Right cardiac atrium (tissue), 5 donors: ENCODE measurements at regions not wholly inside any gene's neighbourhood (a gene's known extent, or its start where the extent isn't known, plus 50 kb on each side); places are given as distances from the start of the nearest gene placed in this dataset.

Experiments
- ATAC-seq, 2 donors: fragments of 200-7000 bp; cut with Tn5 transposase; one replicate each; pipeline versions ENCODE4 v1.8.0 to v1.9.1; 2020; ENCODE audit warnings: moderate library complexity in 2 of 2, mild to moderate bottlenecking in 1 of 2
- DNase-seq, 3 donors: peaks; one replicate each; pipeline ENCODE4 v3.0.0-alpha.2; 2020
- H3K27ac ChIP-seq: one replicate; pipeline ENCODE4 v1.5.1; 2013; ENCODE audit warnings: mild to moderate bottlenecking, low read length, control low read depth, moderate library complexity
- H3K27me3 ChIP-seq: one replicate; pipeline ENCODE4 v1.6.1; 2013; ENCODE audit not compliant: control insufficient read depth, insufficient read depth
- H3K4me1 ChIP-seq: one replicate; pipeline ENCODE4 v1.6.1; 2013; ENCODE audit warnings: low read length; ENCODE audit not compliant: control insufficient read depth, insufficient read depth
- H3K4me3 ChIP-seq: one replicate; pipeline ENCODE4 v1.5.1; 2013; ENCODE audit warnings: low read length, control low read depth
- H3K9me3 ChIP-seq: one replicate; pipeline ENCODE4 v1.6.1; 2013; ENCODE audit warnings: low read length; ENCODE audit not compliant: control insufficient read depth
- WGBS: extraction: QIAGEN DNeasy Blood & Tissue Kit; methylation state at CpG from one replicate; pipeline ENCODE4 v1.1.7; 2013; 5-methylcytosine and 5-hydroxymethylcytosine counted together
- intact Hi-C, 4 donors: fragments of 100-400 bp; cut with DNase I; formaldehyde crosslinking; loops; one replicate each; pipeline versions ENCODE4 v1.11.0 to v1.14.0; 2022 to 2023
- donor health status: healthy with polysubstance abuse.
- donor health status: DM: no; HTN: yes; CAD: no.
- donor health status: DM: no; HTN: no; CAD: no.
- donor health status: DM: no; HTN: yes; CAD: no; lungs with severe emphysema.
- donor health status: DM: yes; HTN: yes; CAD: no.

DNA sequence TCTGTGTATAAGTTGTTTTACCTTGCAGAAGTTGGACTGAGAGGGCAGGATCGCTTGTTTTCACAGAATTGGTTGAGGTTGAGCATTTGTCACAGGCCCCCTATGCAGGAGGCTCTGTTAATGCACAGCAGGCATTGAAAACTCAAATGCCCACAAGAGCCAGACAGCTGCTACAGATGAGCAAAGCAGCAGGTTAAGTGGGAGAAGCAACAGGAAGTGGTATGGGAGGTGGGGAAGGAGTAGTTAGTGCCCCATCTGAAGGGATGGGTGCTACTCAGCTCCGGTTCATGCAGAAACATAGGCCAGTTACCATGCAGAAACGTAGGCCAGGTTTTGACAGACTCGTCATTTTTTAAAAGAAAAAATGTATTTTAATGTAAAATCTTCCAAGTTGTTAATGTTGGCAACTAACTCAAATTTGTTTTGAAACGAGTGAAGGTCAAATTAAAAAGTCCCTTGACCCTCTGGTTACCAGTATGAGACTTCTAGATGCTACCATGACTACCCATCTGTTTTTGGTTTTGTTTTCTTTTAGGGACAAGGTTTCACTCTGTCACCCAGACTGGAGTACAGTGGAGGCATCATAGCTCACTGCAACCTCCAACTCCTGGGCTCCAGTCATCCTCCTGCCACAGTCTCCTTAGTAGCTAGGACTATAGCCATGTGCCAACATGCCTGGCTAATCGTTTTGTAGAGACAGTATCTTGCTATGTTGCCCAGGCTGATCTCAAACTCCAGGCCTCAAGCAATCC, 84.7 kb upstream of the FRMD6 start:
- WGBS: 67% methylated on average over 6 of the region's 6 CpGs
- DNase-seq: no peak
- ATAC-seq: no peak
- Histone ChIP-seq H3K27ac (no peak overlapping the region), H3K4me3 (no peak overlapping the region), H3K4me1 (no peaks in the 10 kb centered on the region), H3K27me3 (no peaks in the 10 kb centered on the region), H3K9me3 (no peaks in the 10 kb centered on the region)
- intact Hi-C loops: no loop called here

GRCh38 chr14:51568366-51568765, 83.3 kb upstream of the FRMD6 start:
- Histone ChIP-seq H3K9me3 (no peaks in the 10 kb centered on the region), H3K4me1 (no peaks in the 10 kb centered on the region), H3K4me3 (no peak overlapping the region), H3K27me3 (no peaks in the 10 kb centered on the region), H3K27ac (no peak overlapping the region)
- DNase-seq: no peak
- 96% methylated on average over 2 of the region's 2 CpGs for WGBS
- intact Hi-C loops: no loop called here
- no peak for ATAC-seq

GRCh38 chr14:51573607-51574006, 78.1 kb upstream of the FRMD6 start:
- Histone ChIP-seq H3K4me1 (no peaks in the 10 kb centered on the region), H3K27ac (no peak overlapping the region), H3K27me3 (no peaks in the 10 kb centered on the region), H3K4me3 (no peak overlapping the region), H3K9me3 (no peaks in the 10 kb centered on the region)
- 87% methylated on average over 6 of the region's 6 CpGs for WGBS
- DNase-seq (no peak), ATAC-seq (no peak)
- intact Hi-C loops: no loop called here

DNA sequence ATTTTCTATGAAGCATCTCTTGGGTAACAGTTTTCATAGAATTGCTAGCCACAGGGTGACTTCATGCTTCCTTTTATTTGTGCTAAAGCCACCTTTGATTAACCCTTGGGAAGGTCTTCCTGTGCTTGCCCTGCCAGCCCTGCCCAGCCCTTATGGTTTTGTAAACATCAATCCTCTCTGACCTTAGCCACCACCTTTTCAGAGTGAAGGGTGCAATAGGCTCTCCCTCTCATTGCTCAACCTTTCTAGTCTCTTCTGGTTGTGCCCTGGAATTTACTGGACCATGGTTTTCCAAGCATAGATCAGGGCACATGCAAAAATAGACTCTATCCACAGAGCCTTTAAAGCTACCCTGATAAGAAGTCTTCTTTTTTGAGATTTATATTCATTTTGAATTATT, 77.7 kb upstream of the FRMD6 start:
- Histone ChIP-seq H3K9me3 (no peaks in the 10 kb centered on the region), H3K4me1 (no peaks in the 10 kb centered on the region), H3K27ac (no peak overlapping the region), H3K4me3 (no peak overlapping the region), H3K27me3 (no peaks in the 10 kb centered on the region)
- no peak for ATAC-seq
- intact Hi-C loops: no loop called here
- no peak for DNase-seq

- Histone ChIP-seq H3K27ac (no peak overlapping the region), H3K27me3 (no peaks in the 10 kb centered on the region), H3K4me1 (no peaks in the 10 kb centered on the region), H3K4me3 (no peak overlapping the region), H3K9me3 (no peaks in the 10 kb centered on the region)
- 71% methylated on average over 11 of the region's 11 CpGs for WGBS
- no peak for ATAC-seq
- DNase-seq: no peak
- intact Hi-C loops: no loop called here
Measured at GRCh38 chr14:51575349-51576116, 76.2 kb upstream of the FRMD6 start.

DNA sequence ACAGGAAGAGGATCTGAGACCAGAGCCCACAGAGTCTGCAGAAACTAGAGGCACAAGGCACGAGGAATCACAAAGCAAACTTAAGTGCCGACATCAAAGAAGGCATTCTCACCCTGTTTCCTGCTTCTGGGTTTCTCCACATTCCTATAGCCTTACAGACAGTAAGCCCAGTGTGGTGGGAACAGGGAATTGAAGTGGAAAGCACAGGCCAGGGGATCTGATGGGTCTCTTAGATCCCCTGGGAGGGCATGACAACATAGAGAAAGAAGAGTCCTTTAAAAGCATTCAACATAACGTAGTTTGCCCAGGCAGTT, 75.6 kb upstream of the FRMD6 start:
- Histone ChIP-seq H3K27ac (no peak overlapping the region), H3K9me3 (no peaks in the 10 kb centered on the region), H3K4me1 (no peaks in the 10 kb centered on the region), H3K4me3 (no peak overlapping the region), H3K27me3 (no peaks in the 10 kb centered on the region)
- DNase-seq: no peak
- ATAC-seq: no peak
- intact Hi-C loops: no loop called here
- WGBS: 78% methylated on average over 3 of the region's 3 CpGs

DNA sequence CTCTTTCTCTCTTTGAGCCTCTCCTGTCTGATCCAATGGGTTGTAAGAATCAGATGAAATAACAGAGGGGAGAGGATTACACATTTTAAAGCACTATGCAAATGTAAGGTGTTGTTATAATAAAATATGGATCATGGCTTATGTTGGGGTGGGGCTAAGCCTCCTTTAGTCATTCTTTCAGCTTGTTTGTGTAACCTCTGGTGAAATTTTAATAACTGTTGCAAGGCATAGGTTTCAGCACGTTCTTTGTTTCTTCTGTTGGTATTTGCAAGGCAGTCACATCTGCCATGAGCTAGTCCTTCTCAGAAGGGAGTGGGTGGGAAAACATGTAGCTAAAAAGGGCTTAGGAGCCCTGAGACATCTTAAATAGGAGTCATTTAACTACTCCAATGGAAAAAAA, 74.8 kb upstream of the FRMD6 start:
- ATAC-seq (no peak), DNase-seq (no peak)
- 90% methylated on average over 1 of the region's 1 CpG for WGBS
- no peaks in the 10 kb centered on the region for H3K27me3 ChIP-seq
- intact Hi-C loops: no loop called here
- no peaks in the 10 kb centered on the region for H3K9me3 ChIP-seq
- no peak overlapping the region for H3K27ac ChIP-seq
- H3K4me3 ChIP-seq: no peak overlapping the region
- no peaks in the 10 kb centered on the region for H3K4me1 ChIP-seq

GRCh38 chr14:51578853-51579252, 72.9 kb upstream of the FRMD6 start:
- no peak for ATAC-seq
- Histone ChIP-seq H3K4me1 (no peaks in the 10 kb centered on the region), H3K9me3 (no peaks in the 10 kb centered on the region), H3K27me3 (no peaks in the 10 kb centered on the region), H3K4me3 (no peak overlapping the region), H3K27ac (no peak overlapping the region)
- WGBS: 91% methylated on average over 2 of the region's 2 CpGs
- intact Hi-C loops: no loop called here
- DNase-seq: no peak

DNA sequence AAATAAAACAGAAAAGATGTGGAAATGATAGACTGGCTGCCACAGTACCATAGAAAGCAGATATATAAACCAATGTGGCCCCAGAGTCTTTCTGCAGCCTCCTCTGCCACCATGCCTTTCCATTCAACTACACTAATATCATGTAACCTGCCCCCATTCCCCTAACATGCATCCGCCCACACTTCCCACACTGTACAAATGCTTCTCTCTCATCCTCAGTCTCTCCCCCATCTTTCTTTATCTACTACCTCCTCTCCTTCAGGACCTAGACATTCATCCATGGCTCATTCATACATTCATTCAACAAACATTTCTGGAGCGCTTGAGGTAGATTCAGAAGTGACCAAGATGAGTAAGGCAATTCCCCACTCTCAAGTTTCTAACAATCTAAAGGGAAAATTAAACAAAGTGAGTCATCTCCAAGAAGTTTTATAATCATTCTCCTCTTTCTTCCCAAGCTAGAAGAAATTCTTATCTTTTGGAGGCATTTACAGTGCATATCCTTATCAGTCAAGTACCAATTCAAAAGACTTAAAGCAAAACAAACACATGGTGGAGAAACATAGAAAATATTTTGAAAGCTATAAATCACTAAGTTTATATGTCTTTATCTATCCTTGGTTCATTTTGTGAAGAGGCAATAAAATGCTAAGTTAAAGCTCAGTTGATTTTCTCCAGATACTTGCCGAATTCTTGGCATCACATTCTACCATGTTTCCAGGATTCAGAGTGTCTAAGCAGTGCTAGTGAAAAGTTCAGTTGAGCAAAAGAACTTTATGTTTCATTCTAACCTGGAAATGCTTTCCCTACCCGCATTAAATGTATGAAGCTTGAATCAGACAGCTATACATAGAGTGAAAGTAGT, 70.5 kb upstream of the FRMD6 start:
- WGBS: 79% methylated on average over 4 of the region's 4 CpGs
- H3K4me1 ChIP-seq: no peaks in the 10 kb centered on the region
- H3K27ac ChIP-seq: no peak overlapping the region
- ATAC-seq (no peak), DNase-seq (no peak)
- intact Hi-C loops: no loop called here
- H3K9me3 ChIP-seq: no peaks in the 10 kb centered on the region
- no peaks in the 10 kb centered on the region for H3K27me3 ChIP-seq
- H3K4me3 ChIP-seq: no peak overlapping the region

GRCh38 chr14:51582437-51582836, 69.3 kb upstream of the FRMD6 start:
- intact Hi-C loops: no loop called here
- H3K4me1 ChIP-seq: no peaks in the 10 kb centered on the region
- H3K27me3 ChIP-seq: no peaks in the 10 kb centered on the region
- H3K27ac ChIP-seq: no peak overlapping the region
- H3K4me3 ChIP-seq: no peak overlapping the region
- ATAC-seq: peak in 1 of 2 donors; percentile 41
- 52% methylated on average over 2 of the region's 2 CpGs for WGBS
- no peaks in the 10 kb centered on the region for H3K9me3 ChIP-seq
- no peak for DNase-seq

DNA sequence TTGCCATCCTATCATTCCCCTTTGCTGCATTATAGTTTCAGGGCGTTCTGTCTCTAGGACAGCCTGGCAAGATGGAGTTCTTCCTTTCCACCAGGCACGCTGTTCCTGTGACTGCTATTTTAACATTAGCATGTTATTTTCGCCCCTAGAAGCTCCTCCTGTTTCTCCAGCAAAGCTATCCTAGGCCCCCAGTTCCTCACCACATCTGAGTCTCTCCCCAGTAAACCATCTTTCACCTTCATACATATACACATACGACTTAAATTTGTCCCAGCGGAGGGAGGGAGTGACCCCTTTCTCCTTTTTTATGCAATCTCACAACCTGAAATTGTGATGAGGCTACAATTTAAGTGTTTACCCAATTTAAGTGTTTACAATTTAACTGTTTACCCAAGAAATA, 66.7 kb upstream of the FRMD6 start:
- intact Hi-C loops: no loop called here
- H3K27me3 ChIP-seq: no peaks in the 10 kb centered on the region
- H3K4me3 ChIP-seq: no peak overlapping the region
- DNase-seq (no peak), ATAC-seq (no peak)
- H3K4me1 ChIP-seq: no peaks in the 10 kb centered on the region
- H3K27ac ChIP-seq: no peak overlapping the region
- WGBS: 76% methylated on average over 5 of the region's 5 CpGs
- no peaks in the 10 kb centered on the region for H3K9me3 ChIP-seq
